Neural cell (in vitro differentiated cells): ENCODE measurements at regions not wholly inside any gene's neighbourhood (a gene's known extent, or its start where the extent isn't known, plus 50 kb on each side); places are given as distances from the start of the nearest gene placed in this dataset.

Source experiments
- H2AFZ ChIP-seq: fragments of 200-600, 300-800 bp; sonication (generic), shearing (Covaris generic); 2 replicates; pipeline ENCODE4 v1.6.0; 2014; ENCODE audit warnings: low read depth, mild to moderate bottlenecking, antibody characterized with exemption, low read length, moderate library complexity
- H3F3A ChIP-seq: fragments of 200-600 bp; shearing (Covaris generic); 2 replicates; pipeline ENCODE4 v1.6.1; 2016; ENCODE audit warnings: mild to moderate bottlenecking, moderate library complexity, mixed read lengths, antibody characterized with exemption, low read length; ENCODE audit not compliant: insufficient read depth, poor library complexity, severe bottlenecking
- H3K27ac ChIP-seq: fragments of 200-600, 300-800 bp; sonication (generic), shearing (Covaris generic); 2 replicates; pipeline ENCODE4 v1.5.1; 2014; ENCODE audit warnings: mild to moderate bottlenecking, low read length, moderate library complexity
- H3K27me3 ChIP-seq: fragments of 300-800, 200-600 bp; sonication (generic), shearing (Covaris generic); 2 replicates; pipeline ENCODE4 v1.6.0; 2014; ENCODE audit warnings: mild to moderate bottlenecking, low read depth, low read length, moderate library complexity; ENCODE audit not compliant: insufficient read depth
- H3K36me3 ChIP-seq: fragments of 300-800, 200-600 bp; sonication (generic), shearing (Covaris generic); 2 replicates; pipeline ENCODE4 v1.5.1; 2014; ENCODE audit warnings: mild to moderate bottlenecking, antibody characterized with exemption, low read length, moderate library complexity; ENCODE audit not compliant: insufficient read depth
- H3K4me2 ChIP-seq: fragments of 300-800, 200-600 bp; sonication (generic), shearing (Covaris generic); 2 replicates; pipeline ENCODE4 v1.6.0; 2014; ENCODE audit warnings: mild to moderate bottlenecking, low read length
- H3K4me3 ChIP-seq: fragments of 300-800, 200-600 bp; sonication (generic), shearing (Covaris generic); 2 replicates; pipeline ENCODE4 v1.5.1; 2014; ENCODE audit warnings: mild to moderate bottlenecking, low read length, moderate library complexity
- H3K79me2 ChIP-seq: fragments of 200-600 bp; shearing (Covaris generic); replicated peaks from 2 replicates; pipeline ENCODE4 v1.6.0; 2014; ENCODE audit warnings: mild to moderate bottlenecking, low read length, moderate library complexity; ENCODE audit not compliant: insufficient read depth
- H3K9ac ChIP-seq: fragments of 300-800, 200-600 bp; sonication (generic), shearing (Covaris generic); 2 replicates; pipeline ENCODE4 v1.6.1; 2016; ENCODE audit warnings: mild to moderate bottlenecking, low read length, mixed read lengths
- H3K9me2 ChIP-seq: fragments of 200-600 bp; shearing (Covaris generic); 2 replicates; pipeline ENCODE4 v1.6.1; 2016; ENCODE audit warnings: mild to moderate bottlenecking, low read length, mixed read lengths; ENCODE audit not compliant: insufficient read depth
- H3K9me3 ChIP-seq: fragments of 200-600, 300-800 bp; sonication (generic), shearing (Covaris generic); 2 replicates; pipeline ENCODE4 v1.6.1; 2016; ENCODE audit warnings: mild to moderate bottlenecking, mixed run types, low read length, moderate library complexity, mixed read lengths
- H4K20me1 ChIP-seq: fragments of 200-600 bp; shearing (Covaris generic); 2 replicates; pipeline ENCODE4 v1.6.1; 2016; ENCODE audit warnings: mild to moderate bottlenecking, mixed run types; ENCODE audit not compliant: insufficient read depth
- CTCF ChIP-seq: fragments of 450-650 bp; IDR thresholded peaks from 2 replicates; pipeline ENCODE4 v1.5.1; 2014; ENCODE audit warnings: antibody characterized with exemption, mild to moderate bottlenecking, moderate library complexity; ENCODE audit not compliant: poor library complexity, severe bottlenecking
- EP300 ChIP-seq: fragments of 450-650 bp; conservative IDR thresholded peaks from 2 replicates; pipeline ENCODE4 v1.6.1; 2014; ENCODE audit warnings: antibody characterized with exemption, mild to moderate bottlenecking, moderate library complexity; ENCODE audit not compliant: poor library complexity, severe bottlenecking
- MXI1 ChIP-seq: fragments of 450-650 bp; conservative IDR thresholded peaks from 2 replicates; pipeline ENCODE4 v1.6.1; 2014; ENCODE audit warnings: antibody characterized with exemption, mild to moderate bottlenecking; ENCODE audit not compliant: poor library complexity, severe bottlenecking
- RAD21 ChIP-seq: fragments of 450-650 bp; conservative IDR thresholded peaks from 2 replicates; pipeline ENCODE4 v1.6.1; 2014; ENCODE audit warnings: antibody characterized with exemption, mild to moderate bottlenecking, moderate library complexity
- REST ChIP-seq: IDR thresholded peaks from 2 replicates; pipeline ENCODE4 v1.6.1; 2012; ENCODE audit warnings: borderline replicate concordance
- SMC3 ChIP-seq: fragments of 450-650 bp; conservative IDR thresholded peaks from 2 replicates; pipeline ENCODE4 v1.6.1; 2014; ENCODE audit warnings: antibody characterized with exemption, mild to moderate bottlenecking, moderate library complexity; ENCODE audit not compliant: poor library complexity
- TAF1 ChIP-seq: IDR thresholded peaks from 2 replicates; pipeline ENCODE4 v1.6.1; 2012; ENCODE audit warnings: low read depth

GRCh38 chr5:125652761-125653160, 770.4 kb upstream of the GRAMD2B start:
- no peaks in the 10 kb centered on the region for H3K27me3 ChIP-seq
- no peaks in the 10 kb centered on the region for H3F3A ChIP-seq
- no peaks in the 10 kb centered on the region for H4K20me1 ChIP-seq
- no peak overlapping the region for H3K4me3 ChIP-seq
- H3K4me2 ChIP-seq = no peak overlapping the region
- no peaks in the 10 kb centered on the region for H3K9me2 ChIP-seq
- H3K9me3 ChIP-seq = no peaks in the 10 kb centered on the region
- no peaks in the 10 kb centered on the region for H3K79me2 ChIP-seq
- H3K36me3 ChIP-seq = no peaks in the 10 kb centered on the region
- H2AFZ ChIP-seq = no peak overlapping the region
- H3K27ac ChIP-seq = no peak overlapping the region
- H3K9ac ChIP-seq = no peak overlapping the region
- TF ChIP-seq REST = no peak

GRCh38 chr5:125654392-125654791, 768.8 kb upstream of the GRAMD2B start:
- no peaks in the 10 kb centered on the region for H3K9me2 ChIP-seq
- no peak overlapping the region for H3K9ac ChIP-seq
- no peak overlapping the region for H2AFZ ChIP-seq
- no peaks in the 10 kb centered on the region for H3K79me2 ChIP-seq
- H3K4me3 ChIP-seq = no peak overlapping the region
- no peaks in the 10 kb centered on the region for H4K20me1 ChIP-seq
- H3F3A ChIP-seq = no peaks in the 10 kb centered on the region
- TF ChIP-seq REST (no peak), SMC3 (no peak), TAF1 (no peak), MXI1 (no peak)
- H3K27ac ChIP-seq = no peak overlapping the region
- no peaks in the 10 kb centered on the region for H3K36me3 ChIP-seq
- H3K9me3 ChIP-seq = no peaks in the 10 kb centered on the region
- H3K4me2 ChIP-seq = no peak overlapping the region
- H3K27me3 ChIP-seq = no peaks in the 10 kb centered on the region

- Histone ChIP-seq H3F3A (no peaks in the 10 kb centered on the region), H3K27me3 (no peaks in the 10 kb centered on the region), H3K79me2 (no peaks in the 10 kb centered on the region), H3K27ac (no peak overlapping the region), H2AFZ (no peak overlapping the region), H3K36me3 (no peaks in the 10 kb centered on the region), H3K9me2 (no peaks in the 10 kb centered on the region), H3K9me3 (no peaks in the 10 kb centered on the region), H3K4me2 (no peak overlapping the region), H4K20me1 (no peaks in the 10 kb centered on the region), H3K9ac (no peak overlapping the region), H3K4me3 (no peak overlapping the region)
- TF ChIP-seq MXI1 (no peak), RAD21 (no peak), TAF1 (no peak), EP300 (no peak), CTCF (no peak), SMC3 (no peak)
Measured at GRCh38 chr5:125655156-125655555, 768.1 kb upstream of the GRAMD2B start.
